GM21447 (cell line): ENCODE measurements at regions not wholly inside any gene's neighbourhood (a gene's known extent, or its start where the extent isn't known, plus 50 kb on each side); places are given as distances from the start of the nearest gene placed in this dataset.

Experiments used
- ATAC-seq: cut with Tn5 transposase; IDR thresholded peaks from one replicate; pipeline ENCODE4 v1.9.1; 2021; ENCODE audit not compliant: unreplicated experiment

- no peak for ATAC-seq
These were observed 164.7 kb upstream of the CHRM3 start for GRCh38 chr1:239221656-239222055.

- no peak for ATAC-seq
These were observed 166.7 kb upstream of the CHRM3 start for GRCh38 chr1:239219679-239220078.

GRCh38 chr1:239218301-239218700, 168.1 kb upstream of the CHRM3 start:
- no peak for ATAC-seq

GRCh38 chr1:239212811-239213220, 173.6 kb upstream of the CHRM3 start:
- no peak for ATAC-seq

- ATAC-seq: no peak
These were observed 176.8 kb upstream of the CHRM3 start for GRCh38 chr1:239209591-239209990.

- ATAC-seq: no peak
These were observed 182.0 kb upstream of the CHRM3 start for GRCh38 chr1:239204401-239204800.

- ATAC-seq: no peak
These were observed 188.5 kb upstream of the CHRM3 start for GRCh38 chr1:239197871-239198270.

- ATAC-seq: no peak
These were observed 196.3 kb upstream of the CHRM3 start for GRCh38 chr1:239189998-239190512.

GRCh38 chr1:239186487-239186886, 199.9 kb upstream of the CHRM3 start:
- ATAC-seq: no peak

- no peak for ATAC-seq
These were observed 201.1 kb upstream of the CHRM3 start for GRCh38 chr1:239185245-239185619.

GRCh38 chr1:239184561-239185244, 201.7 kb upstream of the CHRM3 start:
- no peak for ATAC-seq

- ATAC-seq: no peak
These were observed 207.4 kb upstream of the CHRM3 start for GRCh38 chr1:239178961-239179360.

- ATAC-seq: no peak
These were observed 211.5 kb upstream of the CHRM3 start for GRCh38 chr1:239174880-239175279.

- no peak for ATAC-seq
These were observed 215.5 kb upstream of the CHRM3 start for GRCh38 chr1:239170828-239171227.

GRCh38 chr1:239169276-239169675, 217.1 kb upstream of the CHRM3 start:
- ATAC-seq: no peak

- ATAC-seq: no peak
These were observed 221.8 kb upstream of the CHRM3 start for GRCh38 chr1:239164451-239165180.

- ATAC-seq: no peak
These were observed 230.8 kb upstream of the CHRM3 start for GRCh38 chr1:239155466-239156091.

- no peak for ATAC-seq
These were observed 234.4 kb upstream of the CHRM3 start for GRCh38 chr1:239151937-239152336.

GRCh38 chr1:239140968-239141367, 245.4 kb upstream of the CHRM3 start:
- no peak for ATAC-seq

- ATAC-seq: no peak
These were observed 246.6 kb upstream of the CHRM3 start for GRCh38 chr1:239139801-239140200.

- no peak for ATAC-seq
These were observed 257.8 kb upstream of the CHRM3 start for GRCh38 chr1:239128541-239128940.

- no peak for ATAC-seq
These were observed 259.5 kb upstream of the CHRM3 start for GRCh38 chr1:239126884-239127283.
